IPS-18c (cell line): ENCODE measurements at regions not wholly inside any gene's neighbourhood (a gene's known extent, or its start where the extent isn't known, plus 50 kb on each side); places are given as distances from the start of the nearest gene placed in this dataset.
"Not testable (repeated sequence)": the region's sequence is repeated elsewhere in the genome, so short reads cannot be mapped to it uniquely, and the experiment has no call there.

ENCODE experiments used
- H3K4me3 ChIP-seq: 2 replicates; pipeline ENCODE4 v1.7.0; 2013; ENCODE audit warnings: low read depth, mild to moderate bottlenecking, low read length, moderate library complexity; ENCODE audit not compliant: insufficient read depth
- H3K9me3 ChIP-seq: one replicate; pipeline ENCODE4 v1.6.1; 2013; ENCODE audit warnings: mild to moderate bottlenecking, low read length, moderate library complexity; ENCODE audit not compliant: control insufficient read depth, insufficient read depth

GRCh38 chrX:3972104-3972858 lies 258.8 kb upstream of the PRKX start:
- H3K9me3 ChIP-seq, result not testable (repeated sequence)

GRCh38 chrX:3968749-3969148 lies 255.3 kb upstream of the PRKX start:
- H3K9me3 ChIP-seq, result peaks cover 2% of the 10 kb centered on the region

More at GRCh38 chrX:3972104-3972858, 258.8 kb upstream of the PRKX start:
- H3K4me3 ChIP-seq, result not testable (repeated sequence)

GRCh38 chrX:3963980-3964379 lies 250.5 kb upstream of the PRKX start:
- Histone ChIP-seq H3K4me3 (no peak overlapping the region), H3K9me3 (no peaks in the 10 kb centered on the region)

More at GRCh38 chrX:3968749-3969148, 255.3 kb upstream of the PRKX start:
- no peak overlapping the region for H3K4me3 ChIP-seq

- Histone ChIP-seq H3K4me3 (no peak overlapping the region), H3K9me3 (peaks cover 5% of the 10 kb centered on the region)
These were observed 249.3 kb upstream of the PRKX start for GRCh38 chrX:3962511-3963311.

GRCh38 chrX:3960952-3961351 lies 247.5 kb upstream of the PRKX start:
- no peak overlapping the region for H3K4me3 ChIP-seq
- H3K9me3 ChIP-seq, result peaks cover 5% of the 10 kb centered on the region

GRCh38 chrX:3951859-3952258 lies 238.4 kb upstream of the PRKX start:
- Histone ChIP-seq H3K9me3 (peaks cover 4% of the 10 kb centered on the region), H3K4me3 (no peak overlapping the region)

GRCh38 chrX:3950373-3950772 lies 236.9 kb upstream of the PRKX start:
- peaks cover 4% of the 10 kb centered on the region for H3K9me3 ChIP-seq
- H3K4me3 ChIP-seq, result no peak overlapping the region

- no peaks in the 10 kb centered on the region for H3K9me3 ChIP-seq
These were observed 230.5 kb upstream of the PRKX start for GRCh38 chrX:3943965-3944364.

GRCh38 chrX:3940000-3940610 lies 226.7 kb upstream of the PRKX start:
- no peaks in the 10 kb centered on the region for H3K9me3 ChIP-seq

More at GRCh38 chrX:3943965-3944364, 230.5 kb upstream of the PRKX start:
- no peak overlapping the region for H3K4me3 ChIP-seq

GRCh38 chrX:3938587-3938986 lies 225.1 kb upstream of the PRKX start:
- Histone ChIP-seq H3K4me3 (no peak overlapping the region), H3K9me3 (no peaks in the 10 kb centered on the region)

More at GRCh38 chrX:3940000-3940610, 226.7 kb upstream of the PRKX start:
- H3K4me3 ChIP-seq, result no peak overlapping the region

- H3K4me3 ChIP-seq, H3K9me3 ChIP-seq: not testable (repeated sequence)
These were observed 221.7 kb upstream of the PRKX start for GRCh38 chrX:3935196-3935595.

- H3K4me3 ChIP-seq, result not testable (repeated sequence)
These were observed 207.1 kb upstream of the PRKX start for GRCh38 chrX:3920424-3921017.

GRCh38 chrX:3919668-3920423 lies 206.4 kb upstream of the PRKX start:
- H3K9me3 ChIP-seq, H3K4me3 ChIP-seq: not testable (repeated sequence)

More at GRCh38 chrX:3920424-3921017, 207.1 kb upstream of the PRKX start:
- H3K9me3 ChIP-seq, result not testable (repeated sequence)

- not testable (repeated sequence) for H3K9me3 ChIP-seq, H3K4me3 ChIP-seq
These were observed 201.4 kb upstream of the PRKX start for GRCh38 chrX:3914813-3915212.

- H3K9me3 ChIP-seq, H3K4me3 ChIP-seq: not testable (repeated sequence)
These were observed 200.6 kb upstream of the PRKX start for GRCh38 chrX:3914059-3914458.

GRCh38 chrX:3911012-3911411 lies 197.6 kb upstream of the PRKX start:
- not testable (repeated sequence) for H3K9me3 ChIP-seq, H3K4me3 ChIP-seq

GRCh38 chrX:3910611-3911010 lies 197.2 kb upstream of the PRKX start:
- H3K9me3 ChIP-seq, result not testable (repeated sequence)

More at GRCh38 chrX:3910611-3911010, 197.2 kb upstream of the PRKX start:
- H3K4me3 ChIP-seq, result not testable (repeated sequence)
